HUES64 (cell line): ENCODE measurements at regions not wholly inside any gene's neighbourhood (a gene's known extent, or its start where the extent isn't known, plus 50 kb on each side); places are given as distances from the start of the nearest gene placed in this dataset.

Experiments used
- H3K27ac ChIP-seq: 2 replicates; pipeline ENCODE4 v1.7.0; 2013; ENCODE audit warnings: low read depth, low read length, inconsistent platforms
- H3K27me3 ChIP-seq: 2 replicates; pipeline ENCODE4 v1.6.1; 2013; ENCODE audit warnings: mild to moderate bottlenecking, low read length; ENCODE audit not compliant: insufficient read depth
- H3K36me3 ChIP-seq: 2 replicates; pipeline ENCODE4 v1.6.1; 2013; ENCODE audit warnings: mild to moderate bottlenecking, low read length; ENCODE audit not compliant: insufficient read depth
- H3K4me1 ChIP-seq: 2 replicates; pipeline ENCODE4 v1.6.1; 2013; ENCODE audit warnings: mild to moderate bottlenecking, low read length, moderate library complexity; ENCODE audit not compliant: insufficient read depth
- H3K4me3 ChIP-seq: 2 replicates; pipeline ENCODE4 v1.5.1; 2013; ENCODE audit warnings: mild to moderate bottlenecking, low read length, moderate library complexity
- H3K9ac ChIP-seq: 2 replicates; pipeline ENCODE4 v1.6.1; 2013; ENCODE audit warnings: mild to moderate bottlenecking, low read depth, low read length
- H3K9me3 ChIP-seq: 2 replicates; pipeline ENCODE4 v1.6.1; 2013; ENCODE audit warnings: low read depth, low read length; ENCODE audit not compliant: insufficient read depth
- WGBS: fragments of 150-250, 120-280 bp; methylation state at CpG from one replicate; pipeline ENCODE4 v1.1.7; 2013; ENCODE audit warnings: missing lambda C conversion rate; 5-methylcytosine and 5-hydroxymethylcytosine counted together

- H3K27ac ChIP-seq = no peak overlapping the region
- no peak overlapping the region for H3K4me3 ChIP-seq
- H3K27me3 ChIP-seq = no peaks in the 10 kb centered on the region
- no peaks in the 10 kb centered on the region for H3K36me3 ChIP-seq
- no peak overlapping the region for H3K9ac ChIP-seq
- no peaks in the 10 kb centered on the region for H3K9me3 ChIP-seq
- WGBS = 76% methylated on average over 9 of the region's 9 CpGs
- H3K4me1 ChIP-seq = peaks cover 3% of the 10 kb centered on the region; the same call in 1 of the 2 replicates
Observed at GRCh38 chr14:29216268-29217232, 450.0 kb downstream of the FOXG1 start.

GRCh38 chr14:29217813-29218450, 451.3 kb downstream of the FOXG1 start:
- Histone ChIP-seq H3K4me3 (no peak overlapping the region), H3K27ac (no peak overlapping the region), H3K36me3 (no peaks in the 10 kb centered on the region), H3K27me3 (no peaks in the 10 kb centered on the region), H3K9me3 (no peaks in the 10 kb centered on the region), H3K9ac (no peak overlapping the region), H3K4me1 (peaks cover 3% of the 10 kb centered on the region; the same call in 1 of the 2 replicates)
- WGBS = 80% methylated on average over 4 of the region's 5 CpGs

- Histone ChIP-seq H3K4me1 (peaks cover 3% of the 10 kb centered on the region; the same call in 1 of the 2 replicates), H3K27me3 (no peaks in the 10 kb centered on the region), H3K9me3 (no peaks in the 10 kb centered on the region), H3K27ac (no peak overlapping the region), H3K4me3 (no peak overlapping the region), H3K9ac (no peak overlapping the region), H3K36me3 (no peaks in the 10 kb centered on the region)
- WGBS = 72% methylated on average over 4 of the region's 4 CpGs
Observed at GRCh38 chr14:29220072-29220471, 453.5 kb downstream of the FOXG1 start.

GRCh38 chr14:29220566-29220965, 454.0 kb downstream of the FOXG1 start:
- H3K36me3 ChIP-seq = no peaks in the 10 kb centered on the region
- H3K9me3 ChIP-seq = no peaks in the 10 kb centered on the region
- H3K4me3 ChIP-seq = no peak overlapping the region
- no peaks in the 10 kb centered on the region for H3K27me3 ChIP-seq
- H3K4me1 ChIP-seq = peaks cover 3% of the 10 kb centered on the region; the same call in 1 of the 2 replicates
- no peak overlapping the region for H3K9ac ChIP-seq
- no peak overlapping the region for H3K27ac ChIP-seq
- WGBS = 87% methylated on average over 3 of the region's 3 CpGs

GRCh38 chr14:29222006-29222405, 455.4 kb downstream of the FOXG1 start:
- no peaks in the 10 kb centered on the region for H3K4me1 ChIP-seq
- no peak overlapping the region for H3K9ac ChIP-seq
- no peaks in the 10 kb centered on the region for H3K36me3 ChIP-seq
- H3K27me3 ChIP-seq = no peaks in the 10 kb centered on the region
- 64% methylated on average over 1 of the region's 1 CpG for WGBS
- no peak overlapping the region for H3K27ac ChIP-seq
- H3K4me3 ChIP-seq = no peak overlapping the region
- no peaks in the 10 kb centered on the region for H3K9me3 ChIP-seq

GRCh38 chr14:29222671-29223268, 456.2 kb downstream of the FOXG1 start:
- Histone ChIP-seq H3K4me3 (no peak overlapping the region), H3K9ac (no peak overlapping the region), H3K36me3 (no peaks in the 10 kb centered on the region), H3K27me3 (no peaks in the 10 kb centered on the region), H3K27ac (no peak overlapping the region), H3K4me1 (no peaks in the 10 kb centered on the region), H3K9me3 (no peaks in the 10 kb centered on the region)
- WGBS = 35% methylated on average over 7 of the region's 7 CpGs

- 87% methylated on average over 3 of the region's 3 CpGs for WGBS
- no peak overlapping the region for H3K27ac ChIP-seq
- H3K4me3 ChIP-seq = no peak overlapping the region
- no peaks in the 10 kb centered on the region for H3K27me3 ChIP-seq
- no peak overlapping the region for H3K9ac ChIP-seq
- no peaks in the 10 kb centered on the region for H3K36me3 ChIP-seq
- H3K4me1 ChIP-seq = no peaks in the 10 kb centered on the region
- no peaks in the 10 kb centered on the region for H3K9me3 ChIP-seq
Observed at GRCh38 chr14:29223947-29224346, 457.4 kb downstream of the FOXG1 start.

GRCh38 chr14:29227631-29228030, 461.0 kb downstream of the FOXG1 start:
- Histone ChIP-seq H3K4me1 (no peaks in the 10 kb centered on the region; the same call in 1 of the 2 replicates), H3K4me3 (no peak overlapping the region), H3K27ac (no peak overlapping the region), H3K36me3 (no peaks in the 10 kb centered on the region), H3K9ac (no peak overlapping the region), H3K27me3 (no peaks in the 10 kb centered on the region), H3K9me3 (no peaks in the 10 kb centered on the region)
- WGBS = 100% methylated on average over 1 of the region's 1 CpG

- peaks cover 7% of the 10 kb centered on the region; the same call in 1 of the 2 replicates for H3K4me1 ChIP-seq
- H3K4me3 ChIP-seq = no peak overlapping the region
- no peak overlapping the region for H3K9ac ChIP-seq
- no peaks in the 10 kb centered on the region for H3K27me3 ChIP-seq
- no peaks in the 10 kb centered on the region for H3K36me3 ChIP-seq
- H3K27ac ChIP-seq = no peak overlapping the region
- no peaks in the 10 kb centered on the region for H3K9me3 ChIP-seq
- 93% methylated on average over 3 of the region's 4 CpGs for WGBS
Observed at GRCh38 chr14:29232153-29232552, 465.6 kb downstream of the FOXG1 start.

GRCh38 chr14:29232711-29233110, 466.1 kb downstream of the FOXG1 start:
- no peaks in the 10 kb centered on the region for H3K9me3 ChIP-seq
- H3K4me3 ChIP-seq = no peak overlapping the region
- peaks cover 7% of the 10 kb centered on the region; the same call in 1 of the 2 replicates for H3K4me1 ChIP-seq
- no peaks in the 10 kb centered on the region for H3K27me3 ChIP-seq
- no peak overlapping the region for H3K27ac ChIP-seq
- H3K9ac ChIP-seq = no peak overlapping the region
- no peaks in the 10 kb centered on the region for H3K36me3 ChIP-seq

GRCh38 chr14:29233188-29233587, 466.6 kb downstream of the FOXG1 start:
- Histone ChIP-seq H3K36me3 (no peaks in the 10 kb centered on the region), H3K9me3 (no peaks in the 10 kb centered on the region), H3K27me3 (no peaks in the 10 kb centered on the region), H3K27ac (no peak overlapping the region), H3K9ac (no peak overlapping the region), H3K4me1 (peaks cover 7% of the 10 kb centered on the region; the same call in 1 of the 2 replicates), H3K4me3 (no peak overlapping the region)
- WGBS = 83% methylated on average over 3 of the region's 4 CpGs
